Superior temporal gyrus (tissue), 1 donor: ENCODE measurements at regions not wholly inside any gene's neighbourhood (a gene's known extent, or its start where the extent isn't known, plus 50 kb on each side); places are given as distances from the start of the nearest gene placed in this dataset.

Source experiments
- DNase-seq: peaks from one replicate; pipeline ENCODE4 v3.0.0-alpha.2; 2016; ENCODE audit errors: extremely low spot score

GRCh38 chr15:38672273-38672672 lies 107.7 kb upstream of the RASGRP1 start:
- no peak for DNase-seq

GRCh38 chr15:38672814-38673670 lies 108.4 kb upstream of the RASGRP1 start:
- no peak for DNase-seq

- DNase-seq, result no peak
Measured at GRCh38 chr15:38674448-38674847, 109.8 kb upstream of the RASGRP1 start.

- no peak for DNase-seq
Measured at GRCh38 chr15:38678281-38678680, 113.7 kb upstream of the RASGRP1 start.

- no peak for DNase-seq
Measured at GRCh38 chr15:38680775-38681174, 116.2 kb upstream of the RASGRP1 start.

- DNase-seq, result no peak
Measured at GRCh38 chr15:38682363-38682762, 117.7 kb upstream of the RASGRP1 start.

GRCh38 chr15:38682861-38683260 lies 118.2 kb upstream of the RASGRP1 start:
- no peak for DNase-seq

GRCh38 chr15:38683382-38684242 lies 119.0 kb upstream of the RASGRP1 start:
- DNase-seq, result peak; percentile 83

GRCh38 chr15:38684440-38685010 lies 119.9 kb upstream of the RASGRP1 start:
- no peak for DNase-seq

GRCh38 chr15:38685686-38686339 lies 121.2 kb upstream of the RASGRP1 start:
- no peak for DNase-seq

GRCh38 chr15:38687340-38687739 lies 122.7 kb upstream of the RASGRP1 start:
- no peak for DNase-seq

GRCh38 chr15:38687775-38688495 lies 123.3 kb upstream of the RASGRP1 start:
- no peak for DNase-seq

GRCh38 chr15:38688761-38689160 lies 124.1 kb upstream of the RASGRP1 start:
- DNase-seq, result no peak

- DNase-seq, result no peak
Measured at GRCh38 chr15:38689522-38689921, 124.9 kb upstream of the RASGRP1 start.

GRCh38 chr15:38690216-38690615 lies 125.6 kb upstream of the RASGRP1 start:
- no peak for DNase-seq

GRCh38 chr15:38690719-38691332 lies 126.2 kb upstream of the RASGRP1 start:
- peak; percentile 93 for DNase-seq

GRCh38 chr15:38691377-38691776 lies 126.8 kb upstream of the RASGRP1 start:
- no peak for DNase-seq

GRCh38 chr15:38691965-38692788 lies 127.6 kb upstream of the RASGRP1 start:
- DNase-seq, result no peak

- DNase-seq, result no peak
Measured at GRCh38 chr15:38692789-38693062, 128.1 kb upstream of the RASGRP1 start.
